ENCODE measurements at regions not wholly inside any gene's neighbourhood (a gene's known extent, or its start where the extent isn't known, plus 50 kb on each side); places are given as distances from the start of the nearest gene placed in this dataset.

DNA sequence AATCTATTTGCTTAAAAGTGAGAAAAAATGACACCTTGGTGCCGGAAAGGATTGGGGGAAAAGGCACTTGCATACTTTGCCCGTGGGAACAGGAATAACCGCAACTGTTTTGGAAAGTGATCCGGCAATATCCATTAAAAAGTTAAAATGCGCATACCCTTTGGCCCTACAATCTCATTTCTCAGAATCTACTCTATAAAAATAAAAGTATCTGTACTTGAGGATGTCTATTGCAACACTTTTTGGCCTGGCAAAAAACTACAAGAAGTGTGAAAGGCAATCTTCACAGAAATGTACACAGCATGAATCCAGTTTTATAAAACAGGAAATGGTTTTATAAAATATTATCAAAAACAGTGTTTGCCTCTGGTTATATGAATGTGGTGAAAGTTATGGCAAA is 58.3 kb upstream of the NFIL3 start:
- ATAC-seq (no peak), DNase-seq (no peak)
- Mint-ChIP-seq H3K27me3 (peaks cover 70% of the 10 kb centered on the region), H3K4me3 (no peak overlapping the region), H3K9me3 (no peaks in the 10 kb centered on the region), H3K27ac (no peak overlapping the region), H3K4me1 (no peaks in the 10 kb centered on the region)

GRCh38 chr9:91477106-91477505 is 53.5 kb upstream of the NFIL3 start:
- Mint-ChIP-seq H3K4me3 (no peak overlapping the region), H3K9me3 (peaks cover 9 to 15% of the 10 kb centered on the region in 2 donors), H3K27me3 (peaks cover 61% of the 10 kb centered on the region), H3K27ac (no peak overlapping the region), H3K4me1 (no peaks in the 10 kb centered on the region)
- DNase-seq (no peak), ATAC-seq (no peak)

DNA sequence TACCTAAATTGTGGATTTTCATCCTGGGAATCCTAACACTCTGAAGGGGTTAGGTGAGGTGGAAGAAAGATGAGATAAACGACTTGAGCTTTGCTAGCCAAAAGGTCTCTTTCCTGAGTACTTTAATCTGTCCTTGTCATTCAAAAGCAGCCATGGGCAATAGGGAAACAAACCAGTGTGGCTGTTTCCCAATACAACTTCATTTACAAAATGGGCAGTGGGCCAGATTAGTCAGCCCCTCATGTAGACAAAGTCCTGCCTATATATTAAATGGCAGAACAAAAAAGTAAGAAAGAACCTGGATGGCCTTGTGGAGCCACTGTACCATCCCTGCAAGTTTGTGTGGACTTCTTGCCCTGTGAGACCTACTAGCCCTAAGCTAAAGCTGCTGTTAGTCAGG is 51.0 kb upstream of the NFIL3 start:
- H3K4me3 Mint-ChIP-seq, result no peak overlapping the region
- no peak overlapping the region for H3K27ac Mint-ChIP-seq
- ATAC-seq (no peak), DNase-seq (no peak)
- H3K27me3 Mint-ChIP-seq, result peaks cover 72% of the 10 kb centered on the region
- no peaks in the 10 kb centered on the region for H3K4me1 Mint-ChIP-seq
- H3K9me3 Mint-ChIP-seq, result peaks cover 9 to 16% of the 10 kb centered on the region in 2 donors

Measured in stimulated activated naive CD8-positive, alpha-beta T cell treated with anti-CD3 and anti-CD28 coated beads, Interleukin-15, amount 100 ng/mL, for 72 hours (primary cell).